Liver (tissue), 8 donors: ENCODE measurements at regions not wholly inside any gene's neighbourhood (a gene's known extent, or its start where the extent isn't known, plus 50 kb on each side); places are given as distances from the start of the nearest gene placed in this dataset.
A peak's percentile ranks its signal among the peaks of the same experiment; 100 is the strongest.

ENCODE experiments used
- DNase-seq: peaks from one replicate; pipeline ENCODE4 v3.0.0-alpha.2; 2017; ENCODE audit warnings: low spot score
- H3K27ac ChIP-seq, 2 donors: one replicate each; pipeline ENCODE4 v1.7.0; 2013; ENCODE audit warnings: inconsistent platforms in 2 of 2, low read length in 2 of 2, control low read depth in 1 of 2, low read depth in 1 of 2, mild to moderate bottlenecking in 1 of 2
- H3K27me3 ChIP-seq, 4 donors: one replicate each; pipeline versions ENCODE4 v1.6.1 to v1.7.0; 2013; ENCODE audit warnings: low read length in 3 of 4, inconsistent platforms in 1 of 4, mild to moderate bottlenecking in 1 of 4, moderate library complexity in 1 of 4; ENCODE audit not compliant: control insufficient read depth in 4 of 4, insufficient read depth in 4 of 4
- H3K36me3 ChIP-seq, 4 donors: one replicate each; pipeline versions ENCODE4 v1.6.1 to v1.7.0; 2013; ENCODE audit warnings: low read length in 3 of 4, mild to moderate bottlenecking in 3 of 4, low read depth in 1 of 4, moderate library complexity in 1 of 4; ENCODE audit not compliant: control insufficient read depth in 4 of 4, insufficient read depth in 3 of 4
- H3K4me1 ChIP-seq, 4 donors: one replicate each; pipeline versions ENCODE4 v1.6.1 to v1.7.0; 2013; ENCODE audit warnings: low read length in 3 of 4, mild to moderate bottlenecking in 3 of 4, moderate library complexity in 1 of 4; ENCODE audit not compliant: control insufficient read depth in 4 of 4, insufficient read depth in 4 of 4
- H3K4me3 ChIP-seq, 3 donors: one replicate each; pipeline versions ENCODE4 v1.6.1 to v1.7.0; 2013; ENCODE audit warnings: low read length in 3 of 3, control low read depth in 1 of 3, low read depth in 1 of 3, mild to moderate bottlenecking in 1 of 3
- H3K9ac ChIP-seq, 2 donors: one replicate each; pipeline ENCODE4 v1.7.0; 2013; ENCODE audit warnings: low read length in 2 of 2, mild to moderate bottlenecking in 2 of 2, moderate library complexity in 2 of 2, control low read depth in 1 of 2, low read depth in 1 of 2
- H3K9me3 ChIP-seq, 4 donors: one replicate each; pipeline versions ENCODE4 v1.6.1 to v1.7.0; 2013; ENCODE audit warnings: low read length in 3 of 4; ENCODE audit not compliant: control insufficient read depth in 4 of 4
- ATF3 ChIP-seq: IDR thresholded peaks from 2 replicates; pipeline ENCODE4 v1.6.1; 2016; ENCODE audit warnings: antibody characterized with exemption
- CTCF ChIP-seq: fragments of 150-350 bp; IDR thresholded peaks from 2 replicates; pipeline ENCODE4 v1.5.1; 2017; ENCODE audit warnings: improper control_type of control experiment, low read depth, low read length; ENCODE audit not compliant: missing input control
- EGR1 ChIP-seq, 2 donors: IDR thresholded peaks; 2 replicates each; pipeline ENCODE4 v1.6.1; 2016 to 2018; ENCODE audit warnings: antibody characterized with exemption in 2 of 2, low read depth in 2 of 2
- FOXA1 ChIP-seq: IDR thresholded peaks from 2 replicates; pipeline ENCODE4 v1.6.1; 2016; ENCODE audit warnings: antibody characterized with exemption
- FOXA2 ChIP-seq: IDR thresholded peaks from 2 replicates; pipeline ENCODE4 v1.6.1; 2016; ENCODE audit warnings: antibody characterized with exemption
- GABPA ChIP-seq, 2 donors: IDR thresholded peaks in 1 of 2; conservative IDR thresholded peaks in 1 of 2; 2 replicates each; pipeline ENCODE4 v1.6.1; 2016; ENCODE audit warnings: antibody characterized with exemption in 2 of 2, mild to moderate bottlenecking in 1 of 2, moderate library complexity in 1 of 2
- HNF4A ChIP-seq, 2 donors: conservative IDR thresholded peaks; 2 replicates each; pipeline ENCODE4 v1.6.1; 2016; ENCODE audit warnings: antibody characterized with exemption in 2 of 2, mild to moderate bottlenecking in 2 of 2
- HNF4G ChIP-seq: IDR thresholded peaks from 2 replicates; pipeline ENCODE4 v1.6.1; 2016; ENCODE audit warnings: antibody characterized with exemption
- JUND ChIP-seq, 2 donors: IDR thresholded peaks; 2 replicates each; pipeline ENCODE4 v1.6.1; 2016; ENCODE audit warnings: antibody characterized with exemption in 2 of 2
- MAX ChIP-seq: IDR thresholded peaks from 2 replicates; pipeline ENCODE4 v1.6.1; 2016; ENCODE audit warnings: antibody characterized with exemption
- NR2F2 ChIP-seq: IDR thresholded peaks from 2 replicates; pipeline ENCODE4 v1.6.1; 2016; ENCODE audit warnings: antibody characterized with exemption
- RAD21 ChIP-seq, 2 donors: IDR thresholded peaks; 2 replicates each; pipeline ENCODE4 v1.6.1; 2016; ENCODE audit warnings: antibody characterized with exemption in 2 of 2, mild to moderate bottlenecking in 2 of 2
- REST ChIP-seq: IDR thresholded peaks from 2 replicates; pipeline ENCODE4 v1.6.1; 2016; ENCODE audit warnings: antibody characterized with exemption, mild to moderate bottlenecking
- RXRA ChIP-seq, 2 donors: IDR thresholded peaks; 2 replicates each; pipeline ENCODE4 v1.6.1; 2017 to 2018; ENCODE audit warnings: antibody characterized with exemption in 2 of 2, mild to moderate bottlenecking in 1 of 2
- SP1 ChIP-seq: IDR thresholded peaks from 2 replicates; pipeline ENCODE4 v1.6.1; 2018; ENCODE audit warnings: antibody characterized with exemption, mild to moderate bottlenecking
- TAF1 ChIP-seq: conservative IDR thresholded peaks from 2 replicates; pipeline ENCODE4 v1.6.1; 2016; ENCODE audit warnings: antibody characterized with exemption, mild to moderate bottlenecking
- YY1 ChIP-seq: IDR thresholded peaks from 2 replicates; pipeline ENCODE4 v1.6.1; 2016; ENCODE audit warnings: antibody characterized with exemption, mild to moderate bottlenecking
- ZBTB33 ChIP-seq: IDR thresholded peaks from 2 replicates; pipeline ENCODE4 v1.6.1; 2016; ENCODE audit warnings: antibody characterized with exemption
- whole genome bisulfite sequencing: extraction: QIAGEN DNeasy Blood & Tissue Kit; methylation state at CpG from one replicate; pipeline ENCODE4 v1.1.7; 2013; 5-methylcytosine and 5-hydroxymethylcytosine counted together
- donor health status: healthy.
- donor health status: healthy.
- donor health status: healthy.
- donor health status: healthy.
- donor health status: healthy.

GRCh38 chr12:124375141-124375788, 80.4 kb downstream of the RFLNA start:
- Histone ChIP-seq H3K9me3 (no peaks in the 10 kb centered on the region), H3K27ac (no peak overlapping the region), H3K9ac (no peak overlapping the region), H3K27me3 (no peaks in the 10 kb centered on the region), H3K4me1 (peaks cover 21 to 44% (median 38%) of the 10 kb centered on the region in 4 donors), H3K4me3 (no peak overlapping the region), H3K36me3 (peaks cover 0 to 25% (median 11%) of the 10 kb centered on the region in 4 donors)
- WGBS: 80% methylated on average over 11 of the region's 11 CpGs
- DNase-seq: no peak
- TF ChIP-seq EGR1 (IDR thresholded peaks at IDR 0.05; ENCODE audit: low read depth in 2 of 2) (no peak), RAD21 (IDR thresholded peaks at IDR 0.05) (peak in 1 of 2 donors; percentile 11)

GRCh38 chr12:124374567-124374966, 79.7 kb downstream of the RFLNA start:
- H3K4me3 ChIP-seq: no peak overlapping the region
- H3K36me3 ChIP-seq: peaks cover 0 to 23% (median 11%) of the 10 kb centered on the region in 4 donors
- no peak for DNase-seq
- no peak overlapping the region for H3K27ac ChIP-seq
- H3K27me3 ChIP-seq: no peaks in the 10 kb centered on the region
- whole genome bisulfite sequencing: 28% methylated on average over 5 of the region's 5 CpGs
- TF ChIP-seq HNF4A (conservative IDR thresholded peaks at IDR 0.05) (peak; percentile 92 to 95), REST (no peak), ATF3 (no peak), JUND (IDR thresholded peaks at IDR 0.05) (peak in 1 of 2 donors; percentile 71), RXRA (IDR thresholded peaks at IDR 0.05) (peak; percentile 100), SP1 (peak; percentile 91), FOXA1 (peak; percentile 30), TAF1 (no peak), NR2F2 (peak; percentile 64), YY1 (peak; percentile 43), CTCF (no peak), ZBTB33 (no peak), RAD21 (IDR thresholded peaks at IDR 0.05) (peak; percentile 53 to 68), HNF4G (peak; percentile 51), FOXA2 (no peak), MAX (peak; percentile 86), EGR1 (IDR thresholded peaks at IDR 0.05; ENCODE audit: low read depth in 2 of 2) (peak in 1 of 2 donors; percentile 41), GABPA (IDR thresholded peaks at IDR 0.05 in 1 of 2, conservative IDR thresholded peaks at IDR 0.05 in 1 of 2) (no peak)
- H3K9ac ChIP-seq: no peak overlapping the region
- H3K4me1 ChIP-seq: peaks cover 26 to 51% (median 45%) of the 10 kb centered on the region in 4 donors
- H3K9me3 ChIP-seq: no peaks in the 10 kb centered on the region
